Neural crest cell (in vitro differentiated cells): ENCODE measurements at regions not wholly inside any gene's neighbourhood (a gene's known extent, or its start where the extent isn't known, plus 50 kb on each side); places are given as distances from the start of the nearest gene placed in this dataset.

ENCODE experiments used
- DNase-seq: peaks from one replicate; pipeline ENCODE4 v3.0.0; 2021; ENCODE audit warnings: low read depth, mixed read lengths, low spot score
- H3K27ac Mint-ChIP-seq: one replicate; pipeline ENCODE4 v1.8.0; 2021; ENCODE audit warnings: mild to moderate bottlenecking, mixed read lengths; ENCODE audit not compliant: unreplicated experiment
- H3K27me3 Mint-ChIP-seq: 2 replicates; pipeline ENCODE4 v1.8.0; 2021; ENCODE audit warnings: low read depth, mild to moderate bottlenecking, mixed read lengths
- H3K36me3 Mint-ChIP-seq: 2 replicates; pipeline ENCODE4 v1.8.0; 2021; ENCODE audit warnings: low read depth, mild to moderate bottlenecking, mixed read lengths
- H3K4me1 Mint-ChIP-seq: 2 replicates; pipeline ENCODE4 v1.8.0; 2021; ENCODE audit warnings: mixed read lengths
- H3K4me3 Mint-ChIP-seq: one replicate; pipeline ENCODE4 v1.8.0; 2021; ENCODE audit warnings: mild to moderate bottlenecking, mixed read lengths
- H3K9me3 Mint-ChIP-seq: 2 replicates; pipeline ENCODE4 v1.8.0; 2021; ENCODE audit warnings: mixed read lengths
- CTCF ChIP-seq: fragments of 200-600 bp; sonication (generic); conservative IDR thresholded peaks from 2 replicates; pipeline ENCODE4 v1.5.0; 2021; ENCODE audit warnings: antibody characterized with exemption, mild to moderate bottlenecking

DNA sequence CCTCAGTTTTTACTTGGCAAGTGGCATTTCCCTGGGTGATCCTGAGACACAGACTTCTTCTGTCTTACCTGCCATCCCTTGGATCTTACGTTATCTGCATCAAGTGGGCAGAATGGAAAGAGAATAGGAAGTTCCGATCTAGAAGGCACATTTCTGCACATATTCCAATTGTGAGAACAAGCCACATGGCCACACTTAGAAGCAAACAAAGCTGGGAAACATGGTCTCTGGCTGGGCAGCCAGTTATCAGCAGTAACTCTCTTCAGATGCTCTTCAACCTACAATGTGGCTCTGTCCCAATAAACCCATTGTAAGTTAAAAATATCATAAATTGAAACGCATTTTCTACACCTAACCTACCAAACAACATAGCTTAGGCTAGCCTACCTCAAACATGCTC is 67.3 kb upstream of the CCN6 start:
- DNase-seq: no peak
- TF ChIP-seq CTCF: no peak
- Mint-ChIP-seq H3K9me3 (peaks cover 4% of the 10 kb centered on the region), H3K27ac (no peak overlapping the region), H3K4me3 (no peak overlapping the region), H3K36me3 (peaks cover 5% of the 10 kb centered on the region), H3K4me1 (peaks cover 9% of the 10 kb centered on the region), H3K27me3 (no peaks in the 10 kb centered on the region)

GRCh38 chr6:111987295-111987694 is 66.6 kb upstream of the CCN6 start:
- Mint-ChIP-seq H3K27ac (no peak overlapping the region), H3K9me3 (peaks cover 4% of the 10 kb centered on the region), H3K4me1 (peaks cover 11% of the 10 kb centered on the region), H3K27me3 (no peaks in the 10 kb centered on the region), H3K4me3 (no peak overlapping the region), H3K36me3 (peaks cover 5% of the 10 kb centered on the region)
- TF ChIP-seq CTCF: no peak
- DNase-seq: no peak

DNA sequence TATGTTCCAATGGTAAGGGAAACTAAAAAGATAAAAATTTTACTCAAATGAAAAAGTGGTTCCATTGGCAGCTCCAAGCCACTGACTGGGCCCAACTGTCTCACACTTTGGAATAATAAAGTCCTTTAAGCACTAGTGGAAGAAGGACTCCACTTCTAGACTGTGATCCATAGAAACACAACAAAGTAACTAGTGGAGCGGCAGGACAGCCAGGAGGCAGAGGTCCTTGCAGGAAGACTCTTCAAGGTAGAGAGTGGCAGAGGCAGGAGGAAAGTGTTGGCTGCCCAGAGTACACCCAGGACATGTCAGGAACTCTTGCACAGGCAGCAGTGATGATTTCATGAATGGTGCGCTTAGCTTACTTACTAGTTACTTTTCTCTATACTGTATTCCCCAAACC is 65.0 kb upstream of the CCN6 start:
- Mint-ChIP-seq H3K36me3 (peaks cover 5% of the 10 kb centered on the region), H3K9me3 (peaks cover 4% of the 10 kb centered on the region), H3K4me1 (peaks cover 14% of the 10 kb centered on the region), H3K4me3 (no peak overlapping the region), H3K27me3 (no peaks in the 10 kb centered on the region), H3K27ac (no peak overlapping the region)
- no peak for DNase-seq
- no peak for TF ChIP-seq CTCF

GRCh38 chr6:111989743-111990142 is 64.2 kb upstream of the CCN6 start:
- no peak for DNase-seq
- Mint-ChIP-seq H3K9me3 (peaks cover 4% of the 10 kb centered on the region), H3K27ac (no peak overlapping the region), H3K36me3 (peaks cover 5% of the 10 kb centered on the region), H3K4me1 (peaks cover 15% of the 10 kb centered on the region), H3K27me3 (no peaks in the 10 kb centered on the region), H3K4me3 (no peak overlapping the region)
- TF ChIP-seq CTCF: no peak

DNA sequence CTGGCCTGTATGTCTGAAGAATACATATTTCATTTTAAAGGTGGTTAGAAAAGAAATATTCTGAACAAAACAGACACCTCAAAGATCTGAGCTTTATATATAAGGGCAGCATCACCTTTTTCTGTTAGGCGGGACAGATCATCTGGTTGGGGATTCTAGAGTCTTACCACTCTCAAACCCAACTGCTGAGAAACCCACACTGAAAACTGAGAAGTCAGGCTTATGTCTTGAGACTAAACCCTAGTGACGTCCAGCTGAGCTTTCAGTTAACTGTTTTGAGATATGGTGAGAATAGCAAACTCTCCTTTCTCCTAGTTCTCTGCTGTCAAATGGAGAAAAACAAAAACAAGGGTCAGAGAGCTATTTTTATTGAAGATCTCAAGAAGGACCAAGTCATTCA is 63.7 kb upstream of the CCN6 start:
- TF ChIP-seq CTCF: no peak
- Mint-ChIP-seq H3K4me1 (peaks cover 14% of the 10 kb centered on the region), H3K27me3 (no peaks in the 10 kb centered on the region), H3K27ac (no peak overlapping the region), H3K4me3 (no peak overlapping the region), H3K9me3 (peaks cover 4% of the 10 kb centered on the region), H3K36me3 (peaks cover 5% of the 10 kb centered on the region)
- DNase-seq: no peak

DNA sequence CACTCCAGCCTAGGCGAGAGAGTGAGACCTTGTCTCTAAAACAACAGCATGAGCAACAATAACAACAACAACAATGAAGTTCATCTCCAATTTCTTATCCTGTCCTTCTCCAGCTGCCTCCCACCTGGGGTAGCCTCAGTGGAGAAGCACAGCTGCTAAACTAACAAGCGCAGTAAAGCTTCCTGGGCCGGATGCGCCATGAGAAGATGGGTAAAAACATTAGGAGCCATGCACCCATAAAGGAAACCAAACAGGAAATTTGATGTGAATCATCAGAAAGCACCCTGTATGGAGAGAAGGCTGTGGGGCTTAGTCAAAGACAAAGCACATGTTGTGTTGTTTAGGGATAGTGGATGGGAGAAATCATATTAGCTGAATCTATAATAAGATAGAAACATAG is 61.1 kb upstream of the CCN6 start:
- no peak for TF ChIP-seq CTCF
- peaks cover 32% of the 10 kb centered on the region for H3K4me1 Mint-ChIP-seq
- peaks cover 5% of the 10 kb centered on the region for H3K36me3 Mint-ChIP-seq
- no peak for DNase-seq
- no peak overlapping the region for H3K4me3 Mint-ChIP-seq
- H3K27ac Mint-ChIP-seq: no peak overlapping the region
- H3K9me3 Mint-ChIP-seq: peaks cover 4% of the 10 kb centered on the region
- no peaks in the 10 kb centered on the region for H3K27me3 Mint-ChIP-seq
